AG04450 (cell line): ENCODE measurements at regions not wholly inside any gene's neighbourhood (a gene's known extent, or its start where the extent isn't known, plus 50 kb on each side); places are given as distances from the start of the nearest gene placed in this dataset.
"Not testable (repeated sequence)": the region's sequence is repeated elsewhere in the genome, so short reads cannot be mapped to it uniquely, and the experiment has no call there.

ENCODE experiments used
- CTCF ChIA-PET: fragments of 300-600, 350-600 bp; formaldehyde crosslinking; extraction: SDS; loops from one replicate; lab custom pipeline; 2022; ENCODE audit warnings: antibody characterized with exemption, inconsistent platforms; lab: Charles Lee
- POLR2A ChIA-PET: fragments of 350-600 bp; formaldehyde crosslinking; extraction: SDS; loops from one replicate; lab custom pipeline; 2021; ENCODE audit warnings: antibody characterized with exemption, inconsistent platforms; lab: Yijun Ruan, JAX
- DNase-seq: peaks from one replicate; pipeline ENCODE4 v3.0.0-alpha.2; 2011; ENCODE audit warnings: low read depth, low spot score
- H3K27ac ChIP-seq: one replicate; pipeline ENCODE4 v1.5.1; 2012; ENCODE audit warnings: low read depth, low read length, control low read depth
- H3K27me3 ChIP-seq: one replicate; pipeline ENCODE4 v1.6.0; 2012; ENCODE audit warnings: low read length; ENCODE audit not compliant: control insufficient read depth, insufficient read depth
- H3K4me3 ChIP-seq: 2 replicates; pipeline ENCODE4 v1.5.1; 2011; ENCODE audit warnings: mild to moderate bottlenecking, low read depth, low read length, control low read depth
- H3K9me3 ChIP-seq: 2 replicates; pipeline ENCODE4 v1.5.1; 2012; ENCODE audit warnings: low read length; ENCODE audit not compliant: control insufficient read depth, insufficient read depth
- CTCF ChIP-seq: IDR thresholded peaks from 2 replicates; pipeline ENCODE4 v1.5.1; 2011; ENCODE audit warnings: low read depth, low read length, control low read depth, inconsistent platforms

GRCh38 chr6:150496629-150497028 lies 103.1 kb upstream of the PLEKHG1 start:
- Histone ChIP-seq H3K27me3 (no peaks in the 10 kb centered on the region), H3K27ac (no peak overlapping the region), H3K4me3 (no peak overlapping the region), H3K9me3 (no peaks in the 10 kb centered on the region)
- DNase-seq, result no peak
- CTCF ChIA-PET, result no interaction called here
- no peak for TF ChIP-seq CTCF
- POLR2A ChIA-PET, result no interaction called here

- CTCF ChIA-PET, result no interaction called here
- Histone ChIP-seq H3K27ac (no peak overlapping the region), H3K4me3 (no peak overlapping the region), H3K9me3 (no peaks in the 10 kb centered on the region), H3K27me3 (no peaks in the 10 kb centered on the region)
- POLR2A ChIA-PET, result no interaction called here
- no peak for DNase-seq
- TF ChIP-seq CTCF, result no peak
Measured at GRCh38 chr6:150499882-150500312, 99.8 kb upstream of the PLEKHG1 start.

GRCh38 chr6:150500568-150500967 lies 99.1 kb upstream of the PLEKHG1 start:
- H3K4me3 ChIP-seq, H3K27me3 ChIP-seq, H3K9me3 ChIP-seq, POLR2A ChIA-PET, DNase-seq, H3K27ac ChIP-seq, CTCF ChIA-PET: not testable (repeated sequence)

- H3K9me3 ChIP-seq, result no peaks in the 10 kb centered on the region
- H3K27ac ChIP-seq, result no peak overlapping the region
- CTCF ChIA-PET, result no interaction called here
- DNase-seq, result no peak
- TF ChIP-seq CTCF, result no peak
- no peaks in the 10 kb centered on the region for H3K27me3 ChIP-seq
- H3K4me3 ChIP-seq, result no peak overlapping the region
- POLR2A ChIA-PET, result no interaction called here
Measured at GRCh38 chr6:150503041-150503440, 96.6 kb upstream of the PLEKHG1 start.

GRCh38 chr6:150503586-150504339 lies 95.9 kb upstream of the PLEKHG1 start:
- no peak overlapping the region for H3K27ac ChIP-seq
- no peak for DNase-seq
- CTCF ChIA-PET, result no interaction called here
- H3K27me3 ChIP-seq, result no peaks in the 10 kb centered on the region
- no peak for TF ChIP-seq CTCF
- POLR2A ChIA-PET, result no interaction called here
- no peak overlapping the region for H3K4me3 ChIP-seq
- no peaks in the 10 kb centered on the region for H3K9me3 ChIP-seq

- CTCF ChIA-PET, H3K27ac ChIP-seq, H3K9me3 ChIP-seq, H3K4me3 ChIP-seq, POLR2A ChIA-PET, DNase-seq, H3K27me3 ChIP-seq: not testable (repeated sequence)
Measured at GRCh38 chr6:150507361-150507760, 92.3 kb upstream of the PLEKHG1 start.
